Right lobe of liver (tissue), 4 donors: ENCODE measurements at regions not wholly inside any gene's neighbourhood (a gene's known extent, or its start where the extent isn't known, plus 50 kb on each side); places are given as distances from the start of the nearest gene placed in this dataset.

Experiments used
- POLR2A ChIP-seq: fragments of 450-650 bp; IDR thresholded peaks from one replicate; pipeline ENCODE4 v1.6.1; 2017; ENCODE audit warnings: antibody characterized with exemption, mild to moderate bottlenecking
- TF ChIP-seq, protein P1 (sequence below), 4 donors: fragments of 200-600 bp in 3 of 4; fragments of 450-650 bp in 1 of 4; IDR thresholded peaks; one replicate each; pipeline versions ENCODE4 v1.5.1 to v1.8.0; 2016 to 2022; ENCODE audit warnings: antibody characterized with exemption in 4 of 4, mild to moderate bottlenecking in 2 of 4
- donor health status: DM: no; HTN: no; CAD: no.
- donor health status: DM: no; HTN: no; CAD: no.
- donor health status: DM: no; HTN: yes; CAD: no.

GRCh38 chr3:59253523-59253922 is 203.7 kb upstream of the CFAP20DC start:
- TF ChIP-seq, protein P1, sequence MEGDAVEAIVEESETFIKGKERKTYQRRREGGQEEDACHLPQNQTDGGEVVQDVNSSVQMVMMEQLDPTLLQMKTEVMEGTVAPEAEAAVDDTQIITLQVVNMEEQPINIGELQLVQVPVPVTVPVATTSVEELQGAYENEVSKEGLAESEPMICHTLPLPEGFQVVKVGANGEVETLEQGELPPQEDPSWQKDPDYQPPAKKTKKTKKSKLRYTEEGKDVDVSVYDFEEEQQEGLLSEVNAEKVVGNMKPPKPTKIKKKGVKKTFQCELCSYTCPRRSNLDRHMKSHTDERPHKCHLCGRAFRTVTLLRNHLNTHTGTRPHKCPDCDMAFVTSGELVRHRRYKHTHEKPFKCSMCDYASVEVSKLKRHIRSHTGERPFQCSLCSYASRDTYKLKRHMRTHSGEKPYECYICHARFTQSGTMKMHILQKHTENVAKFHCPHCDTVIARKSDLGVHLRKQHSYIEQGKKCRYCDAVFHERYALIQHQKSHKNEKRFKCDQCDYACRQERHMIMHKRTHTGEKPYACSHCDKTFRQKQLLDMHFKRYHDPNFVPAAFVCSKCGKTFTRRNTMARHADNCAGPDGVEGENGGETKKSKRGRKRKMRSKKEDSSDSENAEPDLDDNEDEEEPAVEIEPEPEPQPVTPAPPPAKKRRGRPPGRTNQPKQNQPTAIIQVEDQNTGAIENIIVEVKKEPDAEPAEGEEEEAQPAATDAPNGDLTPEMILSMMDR (IDR thresholded peaks at IDR 0.05): no peak
- TF ChIP-seq POLR2A: no peak
